ENCODE measurements at regions not wholly inside any gene's neighbourhood (a gene's known extent, or its start where the extent isn't known, plus 50 kb on each side); places are given as distances from the start of the nearest gene placed in this dataset.

GRCh38 chr11:82326853-82327252 is 406.8 kb downstream of the FAM181B start:
- DNase-seq = no peak
- no peak overlapping the region for H3K4me3 ChIP-seq
- intact Hi-C loops (cut with DNase I) = no loop called here
- no peaks in the 10 kb centered on the region for H3K36me3 ChIP-seq (replicated peaks in 1 of 2)
- TF ChIP-seq CTCF (IDR thresholded peaks at IDR 0.05) (no peak), POLR2A (IDR thresholded peaks at IDR 0.05) (no peak)
- H3K27ac ChIP-seq = no peak overlapping the region
- no peaks in the 10 kb centered on the region for H3K9me3 ChIP-seq (replicated peaks in 1 of 3)
- WGBS, 4 donors = 79 to 94% (median 91%) methylated on average over 3 of the region's 3 CpGs
- no peaks in the 10 kb centered on the region for H3K4me1 ChIP-seq (replicated peaks in 1 of 2)
- no peaks in the 10 kb centered on the region for H3K27me3 ChIP-seq

GRCh38 chr11:82321206-82321605 is 412.5 kb downstream of the FAM181B start:
- Histone ChIP-seq H3K27ac (no peak overlapping the region), H3K4me3 (no peak overlapping the region), H3K27me3 (no peaks in the 10 kb centered on the region), H3K36me3 (replicated peaks in 1 of 2) (no peaks in the 10 kb centered on the region), H3K9me3 (replicated peaks in 1 of 3) (no peaks in the 10 kb centered on the region), H3K4me1 (replicated peaks in 1 of 2) (no peaks in the 10 kb centered on the region)
- 75 to 81% (median 78%) methylated on average over 6 of the region's 6 CpGs for WGBS, 4 donors
- DNase-seq = no peak
- TF ChIP-seq POLR2A (IDR thresholded peaks at IDR 0.05) (no peak), CTCF (IDR thresholded peaks at IDR 0.05) (no peak)
- intact Hi-C loops (cut with DNase I) = no loop called here

- Histone ChIP-seq H3K36me3 (replicated peaks in 1 of 2) (no peaks in the 10 kb centered on the region), H3K9me3 (replicated peaks in 1 of 3) (no peaks in the 10 kb centered on the region), H3K27me3 (no peaks in the 10 kb centered on the region), H3K27ac (no peak overlapping the region), H3K4me1 (replicated peaks in 1 of 2) (no peaks in the 10 kb centered on the region), H3K4me3 (no peak overlapping the region)
- intact Hi-C loops (cut with DNase I) = no loop called here
- WGBS, 4 donors = 48 to 60% (median 50%) methylated on average over 4 of the region's 4 CpGs
- TF ChIP-seq CTCF (IDR thresholded peaks at IDR 0.05) = peak; percentile 25 to 53 (median 36)
- TF ChIP-seq POLR2A (IDR thresholded peaks at IDR 0.05) = no peak
- DNase-seq = peak; percentile 17 to 63 (median 45)
Observed at GRCh38 chr11:82315093-82315492, 418.6 kb downstream of the FAM181B start.

- Histone ChIP-seq H3K9me3 (replicated peaks in 1 of 3) (no peaks in the 10 kb centered on the region), H3K36me3 (replicated peaks in 1 of 2) (no peaks in the 10 kb centered on the region), H3K4me1 (replicated peaks in 1 of 2) (peaks cover 9 to 10% of the 10 kb centered on the region in 2 donors), H3K27me3 (no peaks in the 10 kb centered on the region), H3K27ac (no peak overlapping the region), H3K4me3 (no peak overlapping the region)
- DNase-seq = peak in 6 of 7 donors; percentile 25 to 53 (median 35)
- intact Hi-C loops (cut with DNase I) = no loop called here
- TF ChIP-seq POLR2A (IDR thresholded peaks at IDR 0.05) (no peak), CTCF (IDR thresholded peaks at IDR 0.05) (no peak)
- 13 to 25% (median 23%) methylated on average over 2 of the region's 2 CpGs for WGBS, 4 donors
Observed at GRCh38 chr11:82308979-82309378, 424.7 kb downstream of the FAM181B start.

Data from adrenal gland (tissue), 9 donors.